Glutamatergic neuron (in vitro differentiated cells): ENCODE measurements at regions not wholly inside any gene's neighbourhood (a gene's known extent, or its start where the extent isn't known, plus 50 kb on each side); places are given as distances from the start of the nearest gene placed in this dataset.

ENCODE experiments used
- DNase-seq: peaks from one replicate; pipeline ENCODE4 v3.0.0; 2022
- H3K27ac Mint-ChIP-seq: one replicate; pipeline ENCODE4 v1.8.0; 2020; ENCODE audit warnings: mild to moderate bottlenecking, mixed read lengths, inconsistent platforms; ENCODE audit not compliant: unreplicated experiment
- H3K27me3 Mint-ChIP-seq: one replicate; pipeline ENCODE4 v1.8.0; 2020; ENCODE audit warnings: mild to moderate bottlenecking, moderate library complexity, mixed read lengths, inconsistent platforms; ENCODE audit not compliant: unreplicated experiment
- H3K36me3 Mint-ChIP-seq: one replicate; pipeline ENCODE4 v1.8.0; 2020; ENCODE audit warnings: mild to moderate bottlenecking, mixed read lengths, inconsistent platforms; ENCODE audit not compliant: unreplicated experiment
- H3K4me1 Mint-ChIP-seq: one replicate; pipeline ENCODE4 v1.8.0; 2020; ENCODE audit warnings: mild to moderate bottlenecking, low read depth, mixed read lengths, inconsistent platforms; ENCODE audit not compliant: unreplicated experiment
- H3K4me3 Mint-ChIP-seq: one replicate; pipeline ENCODE4 v1.8.0; 2020; ENCODE audit warnings: mild to moderate bottlenecking, mixed read lengths, inconsistent platforms; ENCODE audit not compliant: unreplicated experiment
- H3K9me3 Mint-ChIP-seq: one replicate; pipeline ENCODE4 v1.8.0; 2020; ENCODE audit warnings: mild to moderate bottlenecking, moderate library complexity, mixed read lengths, inconsistent platforms; ENCODE audit not compliant: unreplicated experiment
- CTCF ChIP-seq: fragments of 200-600 bp; sonication (generic); IDR thresholded peaks from one replicate; pipeline ENCODE4 v1.5.0; 2021; ENCODE audit not compliant: partially characterized antibody, unreplicated experiment

GRCh38 chr18:41693008-41693407, 262.0 kb upstream of the PIK3C3 start:
- Mint-ChIP-seq H3K27me3 (no peaks in the 10 kb centered on the region), H3K36me3 (no peaks in the 10 kb centered on the region), H3K4me3 (no peak overlapping the region)

GRCh38 chr18:41690332-41691127, 264.5 kb upstream of the PIK3C3 start:
- no peak overlapping the region for H3K4me3 Mint-ChIP-seq
- H3K9me3 Mint-ChIP-seq, result no peaks in the 10 kb centered on the region
- H3K36me3 Mint-ChIP-seq, result no peaks in the 10 kb centered on the region
- no peaks in the 10 kb centered on the region for H3K27me3 Mint-ChIP-seq
- DNase-seq, result no peak
- H3K27ac Mint-ChIP-seq, result no peak overlapping the region
- no peak for TF ChIP-seq CTCF
- H3K4me1 Mint-ChIP-seq, result no peaks in the 10 kb centered on the region

More at GRCh38 chr18:41693008-41693407, 262.0 kb upstream of the PIK3C3 start:
- no peak for TF ChIP-seq CTCF
- no peak for DNase-seq
- Mint-ChIP-seq H3K9me3 (no peaks in the 10 kb centered on the region), H3K4me1 (no peaks in the 10 kb centered on the region), H3K27ac (no peak overlapping the region)

GRCh38 chr18:41687138-41687537, 267.9 kb upstream of the PIK3C3 start:
- Mint-ChIP-seq H3K4me3 (no peak overlapping the region), H3K9me3 (no peaks in the 10 kb centered on the region), H3K36me3 (no peaks in the 10 kb centered on the region), H3K4me1 (no peaks in the 10 kb centered on the region), H3K27ac (no peak overlapping the region), H3K27me3 (peaks cover 2% of the 10 kb centered on the region)
- no peak for TF ChIP-seq CTCF
- DNase-seq, result no peak

GRCh38 chr18:41681138-41681880, 273.7 kb upstream of the PIK3C3 start:
- H3K36me3 Mint-ChIP-seq, result no peaks in the 10 kb centered on the region
- no peak overlapping the region for H3K27ac Mint-ChIP-seq
- no peak for TF ChIP-seq CTCF
- H3K27me3 Mint-ChIP-seq, result peaks cover 2% of the 10 kb centered on the region
- no peaks in the 10 kb centered on the region for H3K4me1 Mint-ChIP-seq
- DNase-seq, result no peak
- H3K9me3 Mint-ChIP-seq, result no peaks in the 10 kb centered on the region
- no peak overlapping the region for H3K4me3 Mint-ChIP-seq

GRCh38 chr18:41674506-41674905, 280.5 kb upstream of the PIK3C3 start:
- no peaks in the 10 kb centered on the region for H3K27me3 Mint-ChIP-seq
- no peak overlapping the region for H3K4me3 Mint-ChIP-seq
- H3K36me3 Mint-ChIP-seq, result no peaks in the 10 kb centered on the region
- H3K27ac Mint-ChIP-seq, result no peak overlapping the region
- H3K9me3 Mint-ChIP-seq, result no peaks in the 10 kb centered on the region
- H3K4me1 Mint-ChIP-seq, result peaks cover 9% of the 10 kb centered on the region
- DNase-seq, result peak; percentile 14
- TF ChIP-seq CTCF, result no peak
